GM21717 (cell line): ENCODE measurements at regions not wholly inside any gene's neighbourhood (a gene's known extent, or its start where the extent isn't known, plus 50 kb on each side); places are given as distances from the start of the nearest gene placed in this dataset.
"Not testable (repeated sequence)": the region's sequence is repeated elsewhere in the genome, so short reads cannot be mapped to it uniquely, and the experiment has no call there.

Source experiments
- ATAC-seq: cut with Tn5 transposase; IDR thresholded peaks from one replicate; pipeline ENCODE4 v1.9.1; 2021; ENCODE audit warnings: mild to moderate bottlenecking, moderate library complexity; ENCODE audit not compliant: unreplicated experiment

DNA sequence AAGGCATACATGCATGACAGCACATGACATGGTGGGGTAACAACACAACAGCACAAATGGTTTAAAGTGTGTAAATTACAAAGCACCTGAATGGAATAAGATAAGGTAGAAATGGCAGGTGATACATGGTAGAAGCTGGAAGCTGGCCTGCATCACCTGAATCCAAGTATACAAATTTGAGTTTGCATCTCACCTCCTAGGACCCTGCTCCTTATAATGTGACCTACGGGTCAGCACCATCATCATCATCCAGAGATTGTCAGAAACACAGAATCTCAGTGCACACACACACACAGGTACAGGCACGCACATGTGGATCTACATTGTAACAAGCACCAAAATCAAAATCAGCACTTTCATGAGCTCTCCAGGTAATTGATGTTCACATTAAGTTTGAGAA, 1048.2 kb upstream of the AUTS2 start:
- no peak for ATAC-seq

DNA sequence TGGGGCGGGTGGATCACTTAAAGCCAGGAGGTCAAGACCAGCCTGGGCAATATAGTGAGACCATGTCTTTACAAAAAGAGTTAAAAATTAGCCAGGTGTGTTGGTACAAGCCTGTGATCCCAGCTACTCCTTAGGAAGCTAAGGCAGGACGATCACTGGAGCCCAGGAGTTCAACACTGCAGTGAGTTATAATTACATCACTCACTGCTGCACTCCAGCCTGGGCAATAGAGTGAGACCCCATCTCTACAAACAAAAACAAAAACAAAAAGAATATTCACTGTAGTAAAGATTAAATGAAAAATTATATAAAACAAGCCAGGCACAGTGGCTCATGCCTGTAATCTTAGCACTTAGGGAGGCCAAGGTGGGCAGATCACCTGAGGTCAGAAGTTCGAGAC, 1047.6 kb upstream of the AUTS2 start:
- ATAC-seq = no peak

DNA sequence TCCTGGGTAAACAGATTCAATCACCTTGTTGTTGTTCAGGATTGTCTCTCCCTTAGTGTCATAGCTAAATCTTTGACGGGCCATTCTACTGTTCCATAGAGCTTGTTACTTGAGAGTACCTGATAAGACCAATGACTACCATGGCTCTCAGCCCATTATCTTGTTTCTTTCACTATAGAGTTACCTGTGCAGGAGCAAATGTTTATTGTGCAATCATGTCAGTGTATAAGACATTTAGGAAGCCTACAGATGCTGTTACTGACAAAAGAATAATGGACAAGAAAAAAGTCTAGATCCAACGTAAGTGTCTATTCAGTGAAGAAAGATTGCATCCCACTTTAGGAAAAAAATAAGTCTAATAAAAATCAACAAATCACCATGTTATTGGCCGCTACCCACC, 1041.7 kb upstream of the AUTS2 start:
- ATAC-seq = no peak

GRCh38 chr7:68559518-68559917, 1038.8 kb upstream of the AUTS2 start:
- no peak for ATAC-seq

DNA sequence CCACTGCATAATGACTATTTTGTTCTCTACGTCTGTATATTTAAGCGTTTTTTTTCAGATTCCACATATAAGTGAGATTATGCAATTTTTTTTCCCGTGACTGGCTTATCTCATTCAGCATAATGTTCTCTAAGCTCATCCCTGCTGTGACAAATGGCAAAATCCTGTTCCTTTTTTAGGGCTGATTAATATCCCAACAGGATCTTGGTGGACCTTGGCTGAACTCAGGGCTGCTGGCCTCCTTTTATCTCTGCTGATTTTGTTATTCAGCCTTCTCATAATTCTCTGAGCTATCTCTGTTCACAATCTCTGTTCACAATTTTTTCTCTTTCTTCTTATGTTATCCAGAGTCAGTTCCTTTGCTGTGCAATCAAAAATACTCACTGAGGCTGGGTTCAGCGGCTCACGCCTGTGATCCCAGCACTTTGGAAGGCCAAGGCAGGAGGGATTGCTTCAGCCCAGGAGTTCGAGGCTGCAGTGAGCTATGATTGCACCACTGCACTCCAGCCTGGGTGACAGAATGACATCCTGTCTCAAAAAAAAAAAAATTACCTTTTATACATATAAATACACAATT, 1035.9 kb upstream of the AUTS2 start:
- ATAC-seq = no peak

DNA sequence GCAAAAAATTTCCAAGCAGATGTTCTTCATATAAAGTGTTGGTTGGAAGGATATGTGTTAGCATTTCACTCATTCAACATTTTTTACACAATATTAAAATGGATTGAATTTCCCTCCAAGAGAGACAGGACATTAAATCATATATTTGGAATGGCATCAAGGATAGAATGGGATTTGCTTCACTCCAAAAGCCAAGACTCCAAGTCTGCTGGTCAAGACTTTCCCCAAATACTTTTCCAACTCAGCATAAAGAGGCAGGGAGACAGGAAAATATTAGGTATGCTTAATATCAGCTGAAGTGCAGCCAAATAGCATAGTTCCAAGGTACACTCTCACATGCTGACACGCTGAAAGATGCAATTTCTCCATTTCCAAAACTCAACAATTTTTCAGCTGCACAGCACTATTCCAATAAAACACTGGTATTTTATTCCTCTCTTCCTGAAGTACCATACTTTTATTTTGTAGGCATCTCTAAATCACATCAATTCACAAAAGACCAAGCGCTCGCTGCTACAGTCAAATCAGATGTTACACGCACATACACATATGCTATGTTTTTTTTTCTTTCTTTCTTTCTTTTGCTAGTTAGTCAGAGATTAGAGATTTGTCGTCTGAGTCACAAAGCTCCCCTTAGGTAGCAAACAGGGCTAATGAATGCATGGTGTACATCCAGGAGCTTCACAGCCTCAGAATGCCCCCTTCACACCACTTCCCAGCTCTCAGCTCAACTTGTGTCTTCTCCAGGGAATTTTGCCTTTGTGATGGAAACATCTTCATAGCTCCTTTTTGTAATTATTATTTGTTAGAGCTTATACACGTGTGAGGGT, 1033.8 kb upstream of the AUTS2 start:
- no peak for ATAC-seq

GRCh38 chr7:68571286-68571685, 1027.0 kb upstream of the AUTS2 start:
- no peak for ATAC-seq

- ATAC-seq = no peak
Observed at GRCh38 chr7:68573271-68574005, 1024.8 kb upstream of the AUTS2 start.

DNA sequence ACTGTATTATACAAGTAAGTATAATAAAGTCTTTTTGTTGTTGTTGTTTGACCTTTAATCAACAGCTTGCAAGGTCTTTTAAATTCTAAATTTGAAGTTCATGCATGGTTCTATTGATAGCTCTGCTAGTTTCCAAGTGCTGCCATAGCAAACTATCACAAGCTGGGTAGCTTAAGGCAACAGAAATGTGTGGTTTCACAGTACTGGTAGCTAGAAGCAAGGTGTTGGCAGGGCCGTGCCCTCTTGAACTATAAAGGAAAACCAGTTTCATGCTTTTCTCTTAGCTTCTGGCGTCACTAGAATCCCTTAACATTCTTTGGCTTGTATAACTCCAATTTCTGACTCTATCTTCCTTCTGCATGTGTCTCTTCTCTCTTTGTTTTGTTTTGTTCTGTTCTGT, 1021.9 kb upstream of the AUTS2 start:
- no peak for ATAC-seq

DNA sequence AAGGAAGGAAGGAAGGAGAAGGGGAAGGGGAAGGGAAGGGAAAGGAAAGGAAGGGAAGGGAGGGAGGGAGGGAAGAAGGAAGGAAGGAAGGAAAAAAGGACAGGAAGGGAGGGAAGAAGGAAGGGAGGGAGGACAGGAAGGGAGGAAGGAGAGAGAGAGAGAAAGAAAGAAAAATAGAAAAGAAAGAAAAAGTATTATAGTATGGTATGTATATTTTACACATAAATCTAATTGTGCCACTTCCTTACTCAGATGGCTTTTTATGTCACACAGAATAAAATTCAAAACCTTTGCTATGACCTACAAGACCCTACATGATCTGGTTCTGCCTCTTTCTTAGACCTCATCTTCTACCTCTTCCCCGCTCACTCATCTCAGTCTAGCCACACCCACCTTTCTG, 1016.9 kb upstream of the AUTS2 start:
- no peak for ATAC-seq

DNA sequence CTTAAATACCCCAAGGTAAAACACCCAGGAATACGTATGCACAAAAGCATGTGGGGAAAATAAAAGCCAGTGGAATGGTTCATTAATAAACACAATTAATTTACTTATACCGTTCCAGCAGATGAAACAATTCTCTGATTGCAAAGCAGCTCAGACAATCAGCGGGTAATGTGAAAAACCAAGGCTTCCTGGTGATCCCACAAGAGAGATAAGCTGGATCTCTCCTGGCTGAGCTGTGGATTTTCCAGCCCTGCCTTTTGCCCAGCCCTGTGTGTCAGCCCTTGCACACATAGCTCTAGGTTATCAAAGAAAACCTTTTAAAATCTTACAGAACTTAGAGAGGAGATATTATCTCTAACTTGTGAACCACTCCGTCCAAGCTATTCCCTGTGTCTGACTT, 1010.7 kb upstream of the AUTS2 start:
- no peak for ATAC-seq

DNA sequence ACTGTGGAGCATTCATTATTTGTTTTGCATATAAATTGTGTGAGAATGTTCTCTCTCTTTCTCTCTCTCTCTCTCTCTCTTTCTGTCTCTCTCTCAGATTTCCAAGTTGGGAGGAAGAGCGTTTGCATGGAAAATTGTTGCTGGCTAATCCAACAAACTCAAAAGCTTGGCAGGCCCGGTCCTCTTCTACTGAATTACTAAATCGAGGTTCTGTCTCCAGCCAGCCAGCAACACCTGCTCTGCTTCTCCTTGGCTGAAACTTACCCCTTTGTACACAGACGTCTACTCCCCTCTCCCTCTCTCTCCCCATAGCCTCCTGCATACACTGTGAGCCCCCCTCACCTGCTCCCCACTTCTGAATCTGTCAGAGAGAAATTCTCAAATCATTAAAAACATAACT, 996.4 kb upstream of the AUTS2 start:
- ATAC-seq = no peak

DNA sequence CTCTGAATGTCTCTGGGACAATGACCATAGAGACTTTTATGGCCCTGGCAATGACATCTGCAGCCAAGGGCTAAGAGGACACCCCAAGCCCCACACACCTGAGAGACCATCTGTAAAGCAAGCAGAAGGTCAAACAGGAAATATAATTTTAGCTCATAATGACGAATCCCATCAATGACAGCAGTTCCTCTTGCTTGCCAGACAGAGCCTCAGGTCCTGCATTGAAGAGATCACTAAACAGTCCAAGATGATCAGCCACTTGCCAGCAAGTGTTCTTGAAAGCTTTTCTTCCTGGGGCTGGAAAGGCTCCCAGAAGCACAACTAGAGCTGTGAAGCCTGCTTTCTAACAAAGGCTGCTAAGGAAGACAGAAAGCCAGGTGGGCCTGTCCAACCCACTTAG, 993.7 kb upstream of the AUTS2 start:
- no peak for ATAC-seq

DNA sequence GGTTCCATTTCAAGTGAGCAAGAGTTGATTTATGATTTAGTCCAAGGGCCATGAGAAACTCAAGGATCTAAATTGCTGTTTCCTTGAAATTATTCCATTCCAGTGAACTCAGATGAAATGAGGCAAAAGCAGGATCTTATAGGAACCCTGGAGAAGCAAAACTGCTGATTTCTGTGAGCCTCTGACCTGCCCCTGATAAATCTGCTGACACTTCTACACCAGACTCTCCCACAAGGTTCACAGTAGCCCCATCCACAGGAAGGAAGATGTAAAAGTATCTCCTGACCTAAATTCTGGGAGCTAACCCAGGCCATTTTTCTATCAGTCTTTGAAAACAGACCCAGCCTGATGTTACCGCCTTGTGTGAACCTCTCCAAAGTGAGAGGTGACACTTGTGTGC, 987.6 kb upstream of the AUTS2 start:
- ATAC-seq = no peak

- ATAC-seq = no peak
Observed at GRCh38 chr7:68613405-68613804, 984.9 kb upstream of the AUTS2 start.

GRCh38 chr7:68613897-68614296, 984.4 kb upstream of the AUTS2 start:
- no peak for ATAC-seq

DNA sequence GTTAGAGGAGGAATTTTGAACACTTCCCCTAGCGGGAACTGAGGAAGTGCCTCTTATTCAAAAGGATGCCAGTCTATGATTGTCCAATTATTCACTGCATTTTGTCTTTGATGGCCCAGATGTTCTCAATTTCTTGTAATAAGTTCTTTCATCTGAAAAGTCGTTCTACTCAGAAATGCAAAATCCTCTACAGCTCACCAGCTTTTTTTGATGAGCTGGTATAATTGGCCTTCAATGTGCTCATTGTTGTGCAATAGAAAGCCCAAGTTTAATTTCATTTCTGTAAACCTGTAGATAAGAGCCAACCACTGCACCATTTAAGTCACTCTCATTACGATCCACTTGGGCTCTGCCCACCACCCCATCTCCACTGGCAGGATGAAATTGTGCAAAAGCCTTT, 978.7 kb upstream of the AUTS2 start:
- ATAC-seq = no peak

DNA sequence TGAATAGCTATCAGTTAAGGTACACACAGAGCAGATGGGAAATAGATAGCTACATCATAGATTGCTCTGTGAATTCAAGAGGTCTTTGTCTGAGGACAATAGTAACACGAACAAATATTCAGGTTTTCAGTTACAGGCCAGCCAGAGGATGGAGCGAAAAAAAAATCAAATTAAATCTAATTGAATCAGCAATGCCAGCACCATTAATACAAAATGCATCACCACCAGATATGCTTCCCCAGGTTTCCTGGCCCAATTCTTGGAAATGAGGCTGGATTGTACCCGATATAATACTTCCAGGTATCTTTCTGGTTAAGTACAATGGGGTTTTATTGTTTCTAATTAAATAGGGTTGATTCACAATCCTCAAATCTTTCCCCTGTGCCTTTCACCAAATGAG, 975.8 kb upstream of the AUTS2 start:
- ATAC-seq = no peak

GRCh38 chr7:68623030-68623429, 975.2 kb upstream of the AUTS2 start:
- ATAC-seq = no peak

DNA sequence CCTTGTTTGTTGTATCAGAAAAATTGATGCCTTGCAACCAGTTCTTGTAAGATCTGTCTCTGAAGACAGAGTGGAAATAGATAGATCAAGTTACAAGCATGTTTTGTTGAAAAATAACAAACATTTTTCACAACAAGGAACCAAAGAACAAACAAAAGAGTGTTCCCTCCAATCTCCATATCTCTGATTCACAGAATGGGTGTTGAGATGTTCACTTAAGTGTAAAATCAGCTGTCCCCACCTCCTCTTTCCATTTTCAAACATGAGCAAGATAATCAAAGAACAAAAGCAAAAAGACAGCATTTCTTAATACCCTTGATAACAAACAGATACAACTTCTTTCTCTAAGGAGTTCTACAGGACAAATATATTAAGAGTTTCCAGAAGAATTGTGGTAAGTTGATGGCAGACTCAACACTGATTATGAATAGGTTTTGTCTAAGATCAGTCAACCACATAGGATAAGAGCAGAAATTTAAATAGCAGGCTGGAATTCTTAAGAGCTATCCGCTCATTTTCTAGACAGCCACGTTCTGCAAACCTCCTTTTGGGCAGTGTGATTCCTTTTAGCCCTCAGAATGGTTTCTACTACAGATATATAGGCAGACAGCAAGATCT, 970.9 kb upstream of the AUTS2 start:
- no peak for ATAC-seq

- not testable (repeated sequence) for ATAC-seq
Observed at GRCh38 chr7:68630914-68631313, 967.4 kb upstream of the AUTS2 start.

DNA sequence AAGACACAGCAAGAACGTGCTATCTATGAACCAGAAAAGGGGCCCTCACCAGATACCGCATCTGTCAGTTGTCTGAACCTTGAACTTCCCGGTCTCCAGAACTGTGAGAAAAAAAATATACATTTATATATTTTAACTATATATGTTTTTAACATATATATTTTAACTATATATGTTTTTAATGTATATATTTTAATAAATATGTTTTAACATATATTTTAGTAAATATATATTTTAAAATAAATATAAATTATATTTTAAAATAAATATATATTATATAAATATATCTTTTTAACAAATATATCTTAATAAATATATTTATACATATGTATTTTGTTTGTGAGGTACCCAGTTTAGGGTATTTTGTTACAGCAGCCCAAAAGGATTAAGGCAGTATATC, 958.2 kb upstream of the AUTS2 start:
- ATAC-seq = no peak
